Coronary artery (tissue), 2 donors: ENCODE measurements at regions not wholly inside any gene's neighbourhood (a gene's known extent, or its start where the extent isn't known, plus 50 kb on each side); places are given as distances from the start of the nearest gene placed in this dataset.

Source experiments
- DNase-seq: peaks from one replicate; pipeline ENCODE4 v3.0.0-alpha.2; 2017; ENCODE audit warnings: low spot score
- H3K27ac ChIP-seq, 2 donors: fragments of 200-600 bp; sonication (generic); one replicate each; pipeline ENCODE4 v1.5.1; 2016 to 2019
- H3K4me3 ChIP-seq: fragments of 200-600 bp; sonication (generic); 2 replicates; pipeline ENCODE4 v1.5.1; 2016; ENCODE audit warnings: mild to moderate bottlenecking, moderate library complexity
- TF ChIP-seq, protein P1 (sequence below): fragments of 200-600 bp; sonication (generic); IDR thresholded peaks from one replicate; pipeline ENCODE4 v1.5.1; 2019; ENCODE audit warnings: antibody characterized with exemption

DNA sequence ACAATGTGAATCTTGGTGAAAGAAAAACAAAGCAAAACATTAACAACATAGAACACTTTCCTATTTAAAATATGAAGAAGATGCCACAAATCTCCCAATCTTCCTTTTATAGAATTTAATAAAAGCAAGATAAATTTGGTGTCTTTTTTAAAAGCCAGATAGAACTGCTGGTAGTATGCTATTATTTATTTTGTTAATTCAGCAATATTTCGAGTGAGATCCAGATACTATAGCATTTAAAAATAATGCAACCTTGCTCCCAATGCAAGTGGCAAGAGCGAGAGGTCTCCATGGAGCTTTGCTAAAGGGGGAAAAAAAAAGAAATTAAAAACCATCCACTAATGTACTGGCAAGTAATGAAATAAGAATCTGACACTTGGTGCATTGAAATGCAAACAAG is 121.8 kb downstream of the IL20RB start:
- no peak for DNase-seq
- Histone ChIP-seq H3K27ac (no peak overlapping the region), H3K4me3 (no peak overlapping the region)
- TF ChIP-seq, protein P1, sequence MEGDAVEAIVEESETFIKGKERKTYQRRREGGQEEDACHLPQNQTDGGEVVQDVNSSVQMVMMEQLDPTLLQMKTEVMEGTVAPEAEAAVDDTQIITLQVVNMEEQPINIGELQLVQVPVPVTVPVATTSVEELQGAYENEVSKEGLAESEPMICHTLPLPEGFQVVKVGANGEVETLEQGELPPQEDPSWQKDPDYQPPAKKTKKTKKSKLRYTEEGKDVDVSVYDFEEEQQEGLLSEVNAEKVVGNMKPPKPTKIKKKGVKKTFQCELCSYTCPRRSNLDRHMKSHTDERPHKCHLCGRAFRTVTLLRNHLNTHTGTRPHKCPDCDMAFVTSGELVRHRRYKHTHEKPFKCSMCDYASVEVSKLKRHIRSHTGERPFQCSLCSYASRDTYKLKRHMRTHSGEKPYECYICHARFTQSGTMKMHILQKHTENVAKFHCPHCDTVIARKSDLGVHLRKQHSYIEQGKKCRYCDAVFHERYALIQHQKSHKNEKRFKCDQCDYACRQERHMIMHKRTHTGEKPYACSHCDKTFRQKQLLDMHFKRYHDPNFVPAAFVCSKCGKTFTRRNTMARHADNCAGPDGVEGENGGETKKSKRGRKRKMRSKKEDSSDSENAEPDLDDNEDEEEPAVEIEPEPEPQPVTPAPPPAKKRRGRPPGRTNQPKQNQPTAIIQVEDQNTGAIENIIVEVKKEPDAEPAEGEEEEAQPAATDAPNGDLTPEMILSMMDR: no peak

DNA sequence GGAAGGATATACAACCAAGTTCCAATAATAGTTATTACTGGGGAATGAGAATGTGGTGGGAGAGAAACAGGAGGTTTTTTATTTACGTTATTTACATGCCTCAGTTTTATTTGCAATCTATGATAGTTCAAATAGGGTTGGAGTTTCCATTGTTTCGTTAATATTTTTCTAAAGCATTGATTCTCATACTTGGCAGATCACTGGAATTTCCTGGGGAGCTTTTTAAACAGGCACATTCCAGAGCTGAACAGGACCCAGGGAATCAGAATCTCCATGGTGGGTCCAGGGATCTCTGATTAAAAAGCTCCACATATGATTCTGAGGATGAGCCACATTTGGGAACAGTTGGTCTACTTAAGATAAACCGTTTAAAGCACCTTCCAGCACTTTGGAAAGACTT is 123.9 kb downstream of the IL20RB start:
- Histone ChIP-seq H3K4me3 (no peak overlapping the region), H3K27ac (no peak overlapping the region)
- DNase-seq: no peak
- TF ChIP-seq, protein P1: no peak

DNA sequence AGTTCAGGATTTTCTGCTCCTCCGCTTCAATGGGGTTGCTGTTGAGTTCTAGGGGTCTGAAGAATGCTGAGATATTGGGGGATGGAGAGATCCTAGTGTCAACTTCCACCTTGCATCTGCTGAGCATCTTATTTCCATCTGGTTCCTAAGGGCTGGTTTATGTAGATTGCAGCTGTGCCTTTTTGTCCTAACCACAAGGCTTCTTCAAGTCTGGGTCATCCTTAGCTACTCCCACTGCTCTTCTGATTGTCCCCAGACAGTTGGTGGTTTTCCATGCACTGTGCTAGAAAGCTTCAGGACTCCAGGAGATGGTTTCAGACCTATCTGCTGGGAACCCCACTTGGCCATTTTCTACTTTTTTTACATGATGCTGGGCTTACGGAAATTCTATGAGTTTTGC is 125.0 kb downstream of the IL20RB start:
- TF ChIP-seq, protein P1: no peak
- DNase-seq: no peak
- Histone ChIP-seq H3K27ac (no peak overlapping the region), H3K4me3 (no peak overlapping the region)

DNA sequence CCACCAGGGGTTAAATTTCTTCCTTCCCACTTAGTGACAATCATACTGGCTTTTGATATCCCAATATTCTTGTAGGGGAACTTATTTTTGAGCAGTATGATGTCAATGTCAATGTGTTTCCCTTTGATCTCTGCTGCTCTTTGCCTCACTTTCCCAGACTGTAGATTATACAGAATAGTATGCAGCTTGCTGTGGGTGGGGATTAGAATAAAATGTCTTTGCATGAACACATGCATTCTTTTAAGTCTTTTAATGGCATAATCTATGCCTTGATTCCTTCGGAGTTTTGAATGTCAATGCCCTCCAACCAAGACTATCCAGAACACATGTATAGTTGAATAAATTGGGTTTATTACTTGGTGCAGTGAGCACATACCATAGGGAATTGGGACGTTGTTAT is 125.5 kb downstream of the IL20RB start:
- Histone ChIP-seq H3K27ac (no peak overlapping the region), H3K4me3 (no peak overlapping the region)
- TF ChIP-seq, protein P1: no peak
- no peak for DNase-seq

DNA sequence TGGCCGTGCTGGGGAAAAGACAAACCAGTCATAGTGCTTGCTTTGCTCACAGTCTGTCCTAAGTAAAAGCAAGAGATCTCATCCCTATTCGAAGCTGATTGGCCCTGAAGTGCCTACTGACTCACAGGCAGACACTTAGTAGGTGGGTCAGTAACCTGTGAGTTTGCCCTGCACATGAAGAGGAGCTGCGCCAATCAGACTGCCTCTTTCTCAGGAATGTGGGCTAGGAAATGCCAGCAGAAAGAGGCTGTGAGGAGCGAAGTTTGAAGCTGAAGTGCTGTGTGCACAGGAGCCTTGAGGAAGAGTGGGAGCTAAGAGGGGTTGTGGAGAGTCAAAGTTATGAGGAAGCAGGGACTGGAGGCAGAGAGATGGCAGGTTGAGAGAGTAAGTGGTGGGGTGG is 126.8 kb downstream of the IL20RB start:
- Histone ChIP-seq H3K27ac (no peak overlapping the region), H3K4me3 (no peak overlapping the region)
- no peak for DNase-seq
- TF ChIP-seq, protein P1: no peak

DNA sequence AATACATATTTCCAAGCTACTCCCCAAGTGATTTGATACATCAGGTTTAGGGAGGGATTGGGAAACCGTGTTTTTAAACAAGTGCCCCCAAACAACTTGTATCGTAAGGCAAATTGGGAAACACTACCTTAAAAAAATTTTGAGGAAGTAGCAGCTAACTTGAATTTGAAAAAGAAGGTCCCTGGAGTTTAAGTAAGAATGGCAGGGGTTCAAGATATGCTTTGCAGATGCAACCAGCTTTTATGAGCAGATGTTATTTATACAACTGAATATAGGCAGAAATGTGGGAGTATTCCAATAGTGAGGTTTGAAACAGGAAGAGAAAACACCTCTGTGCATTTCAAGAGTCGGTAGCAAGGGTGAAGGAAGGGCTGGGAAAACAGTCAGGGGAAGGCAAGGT is 139.6 kb downstream of the IL20RB start:
- DNase-seq: no peak
- Histone ChIP-seq H3K27ac (no peak overlapping the region), H3K4me3 (no peak overlapping the region)
- TF ChIP-seq, protein P1: no peak

DNA sequence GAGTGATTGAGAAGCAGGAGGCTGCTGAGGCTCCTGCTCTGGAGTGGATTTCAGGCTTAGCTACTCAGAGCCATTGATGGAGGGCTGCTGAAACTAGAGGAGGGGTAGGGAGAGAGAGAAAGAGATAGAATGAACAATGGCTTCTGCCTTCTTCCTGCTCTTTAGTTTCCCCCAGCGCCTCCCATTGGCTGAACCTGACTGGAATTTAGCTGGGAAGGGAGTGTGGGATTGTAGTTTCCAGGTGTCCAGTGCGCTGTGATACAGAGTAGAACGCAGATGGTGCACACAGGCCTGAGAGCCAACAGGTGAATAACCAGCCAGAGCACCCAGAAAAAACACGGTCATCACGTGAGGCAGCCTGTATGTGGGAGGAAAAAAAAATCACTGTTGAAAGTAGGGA is 140.1 kb downstream of the IL20RB start:
- DNase-seq: no peak
- Histone ChIP-seq H3K4me3 (no peak overlapping the region), H3K27ac (no peak overlapping the region)
- TF ChIP-seq, protein P1: no peak
